MM.1S (cell line): ENCODE measurements at regions not wholly inside any gene's neighbourhood (a gene's known extent, or its start where the extent isn't known, plus 50 kb on each side); places are given as distances from the start of the nearest gene placed in this dataset.

Source experiments
- DNase-seq: peaks from one replicate; pipeline ENCODE4 v3.0.0-alpha.2; 2015
- H2AFZ ChIP-seq: fragments of 300-600 bp; sonication (generic); 2 replicates; pipeline ENCODE4 v1.6.0; 2016; ENCODE audit warnings: antibody characterized with exemption, low read length
- H3F3A ChIP-seq: fragments of 300-600 bp; sonication (generic); 2 replicates; pipeline ENCODE4 v1.6.1; 2016; ENCODE audit warnings: mild to moderate bottlenecking, antibody characterized with exemption, low read length, moderate library complexity, mixed read lengths; ENCODE audit not compliant: insufficient read depth
- H3K27ac ChIP-seq: fragments of 300-600 bp; sonication (generic); 2 replicates; pipeline ENCODE4 v1.5.1; 2016; ENCODE audit warnings: mild to moderate bottlenecking, low read length
- H3K27me3 ChIP-seq: fragments of 300-600 bp; sonication (generic); replicated peaks from 2 replicates; pipeline ENCODE4 v1.6.0; 2016; ENCODE audit warnings: low read length; ENCODE audit not compliant: insufficient read depth
- H3K36me3 ChIP-seq: fragments of 300-600 bp; sonication (generic); replicated peaks from 2 replicates; pipeline ENCODE4 v1.6.1; 2016; ENCODE audit warnings: mild to moderate bottlenecking, low read length, mixed read lengths; ENCODE audit not compliant: insufficient read depth
- H3K4me1 ChIP-seq: fragments of 300-600 bp; sonication (generic); 2 replicates; pipeline ENCODE4 v1.6.1; 2016; ENCODE audit warnings: low read length, mixed read lengths
- H3K4me2 ChIP-seq: fragments of 300-600 bp; sonication (generic); 2 replicates; pipeline ENCODE4 v1.6.0; 2016; ENCODE audit warnings: low read depth, low read length
- H3K4me3 ChIP-seq: fragments of 300-600 bp; sonication (generic); 2 replicates; pipeline ENCODE4 v1.5.1; 2016; ENCODE audit warnings: low read length, mixed read lengths
- H3K79me2 ChIP-seq: fragments of 300-600 bp; sonication (generic); 2 replicates; pipeline ENCODE4 v1.6.1; 2016; ENCODE audit warnings: mixed run types, low read length, mixed read lengths
- H3K9ac ChIP-seq: fragments of 300-600 bp; sonication (generic); 2 replicates; pipeline ENCODE4 v1.6.1; 2016; ENCODE audit warnings: low read length, mixed read lengths
- H3K9me2 ChIP-seq: fragments of 300-600 bp; sonication (generic); replicated peaks from 2 replicates; pipeline ENCODE4 v1.6.1; 2016; ENCODE audit warnings: mild to moderate bottlenecking, low read length, mixed read lengths; ENCODE audit not compliant: insufficient read depth
- H3K9me3 ChIP-seq: fragments of 300-600 bp; sonication (generic); replicated peaks from 2 replicates; pipeline ENCODE4 v1.6.1; 2016; ENCODE audit warnings: mild to moderate bottlenecking, low read length, mixed read lengths; ENCODE audit not compliant: insufficient read depth
- H4K20me1 ChIP-seq: fragments of 300-600 bp; sonication (generic); 2 replicates; pipeline ENCODE4 v1.6.1; 2016; ENCODE audit warnings: mild to moderate bottlenecking, low read length, moderate library complexity, mixed read lengths; ENCODE audit not compliant: insufficient read depth
- EZH2 ChIP-seq: fragments of 300-600 bp; sonication (generic); optimal IDR thresholded peaks from 2 replicates; pipeline ENCODE3; 2017; ENCODE audit warnings: low read depth, mild to moderate bottlenecking, antibody characterized with exemption, low read length, mixed read lengths
- EZH2phosphoT487 ChIP-seq: fragments of 300-600 bp; sonication (generic); IDR thresholded peaks from 2 replicates; pipeline ENCODE4 v1.6.1; 2018; ENCODE audit warnings: antibody characterized with exemption, low read length
- TF ChIP-seq, protein P1 (sequence below): fragments of 300-600 bp; sonication (generic); IDR thresholded peaks from 2 replicates; pipeline ENCODE4 v1.5.1; 2016; ENCODE audit warnings: antibody characterized with exemption, low read length, mixed read lengths

DNA sequence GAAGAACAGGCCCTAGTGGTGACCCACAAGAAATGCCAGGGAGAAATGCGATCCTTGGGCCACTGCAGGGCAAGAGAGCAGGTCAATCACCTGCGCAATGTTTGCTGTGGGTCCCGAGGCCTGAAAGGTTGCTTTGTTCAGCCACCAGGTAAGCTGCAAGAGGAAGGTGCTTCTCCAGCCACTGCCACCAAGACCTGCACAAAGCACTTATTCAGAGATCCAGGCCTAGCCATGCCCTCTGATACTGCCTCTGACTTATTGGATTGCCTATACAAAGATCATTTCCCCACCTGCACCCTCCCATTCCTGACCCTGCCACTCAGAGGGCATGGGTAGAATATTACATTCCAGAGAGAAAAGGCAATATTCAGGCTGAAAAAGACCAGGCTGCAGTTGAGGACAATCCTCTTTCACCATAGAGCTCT, 349.4 kb upstream of the NFIA start:
- no peaks in the 10 kb centered on the region for H4K20me1 ChIP-seq
- no peaks in the 10 kb centered on the region for H3K9me2 ChIP-seq

DNA sequence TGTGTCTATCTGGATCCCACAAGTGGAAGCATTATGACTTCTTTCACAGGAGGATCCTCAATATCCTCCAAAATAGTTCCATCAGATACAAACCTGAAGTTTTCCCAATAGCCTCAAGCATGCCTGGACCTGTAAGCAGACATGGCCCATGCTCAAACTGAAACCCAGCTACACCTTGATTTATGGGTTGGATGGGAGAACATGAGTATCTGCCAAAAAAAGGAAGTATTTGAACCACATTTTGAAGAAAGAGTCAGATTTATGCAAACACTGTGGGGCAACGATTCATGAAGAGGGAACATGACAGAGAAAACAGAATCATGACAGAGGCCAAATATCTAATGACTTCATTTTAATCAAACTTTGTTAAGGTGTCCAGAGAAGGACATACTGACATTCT, 351.0 kb upstream of the NFIA start:
- H3K9me2 ChIP-seq = no peaks in the 10 kb centered on the region
- H3K27ac ChIP-seq = no peak overlapping the region
- no peaks in the 10 kb centered on the region for H3K9me3 ChIP-seq
- H3K27me3 ChIP-seq = no peaks in the 10 kb centered on the region
- H3K36me3 ChIP-seq = no peaks in the 10 kb centered on the region
- H3K4me3 ChIP-seq = no peak overlapping the region
- H3F3A ChIP-seq = no peaks in the 10 kb centered on the region
- no peaks in the 10 kb centered on the region for H3K4me1 ChIP-seq
- H3K79me2 ChIP-seq = no peaks in the 10 kb centered on the region
- no peaks in the 10 kb centered on the region for H4K20me1 ChIP-seq
- TF ChIP-seq EZH2 = no peak
- TF ChIP-seq, protein P1, sequence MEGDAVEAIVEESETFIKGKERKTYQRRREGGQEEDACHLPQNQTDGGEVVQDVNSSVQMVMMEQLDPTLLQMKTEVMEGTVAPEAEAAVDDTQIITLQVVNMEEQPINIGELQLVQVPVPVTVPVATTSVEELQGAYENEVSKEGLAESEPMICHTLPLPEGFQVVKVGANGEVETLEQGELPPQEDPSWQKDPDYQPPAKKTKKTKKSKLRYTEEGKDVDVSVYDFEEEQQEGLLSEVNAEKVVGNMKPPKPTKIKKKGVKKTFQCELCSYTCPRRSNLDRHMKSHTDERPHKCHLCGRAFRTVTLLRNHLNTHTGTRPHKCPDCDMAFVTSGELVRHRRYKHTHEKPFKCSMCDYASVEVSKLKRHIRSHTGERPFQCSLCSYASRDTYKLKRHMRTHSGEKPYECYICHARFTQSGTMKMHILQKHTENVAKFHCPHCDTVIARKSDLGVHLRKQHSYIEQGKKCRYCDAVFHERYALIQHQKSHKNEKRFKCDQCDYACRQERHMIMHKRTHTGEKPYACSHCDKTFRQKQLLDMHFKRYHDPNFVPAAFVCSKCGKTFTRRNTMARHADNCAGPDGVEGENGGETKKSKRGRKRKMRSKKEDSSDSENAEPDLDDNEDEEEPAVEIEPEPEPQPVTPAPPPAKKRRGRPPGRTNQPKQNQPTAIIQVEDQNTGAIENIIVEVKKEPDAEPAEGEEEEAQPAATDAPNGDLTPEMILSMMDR = no peak
- TF ChIP-seq EZH2phosphoT487 = no peak
- H3K9ac ChIP-seq = no peak overlapping the region
- no peak overlapping the region for H2AFZ ChIP-seq
- DNase-seq = no peak
- H3K4me2 ChIP-seq = no peak overlapping the region

More for the DNA sequence above, 349.4 kb upstream of the NFIA start:
- Histone ChIP-seq H3K4me2 (no peak overlapping the region), H3F3A (no peaks in the 10 kb centered on the region), H3K4me1 (no peaks in the 10 kb centered on the region), H3K79me2 (no peaks in the 10 kb centered on the region), H3K4me3 (no peak overlapping the region), H3K9ac (no peak overlapping the region), H3K27ac (no peak overlapping the region), H3K9me3 (no peaks in the 10 kb centered on the region), H2AFZ (no peak overlapping the region), H3K36me3 (no peaks in the 10 kb centered on the region), H3K27me3 (no peaks in the 10 kb centered on the region)
- no peak for DNase-seq
- no peak for TF ChIP-seq EZH2
- TF ChIP-seq, protein P1 = no peak
- no peak for TF ChIP-seq EZH2phosphoT487

DNA sequence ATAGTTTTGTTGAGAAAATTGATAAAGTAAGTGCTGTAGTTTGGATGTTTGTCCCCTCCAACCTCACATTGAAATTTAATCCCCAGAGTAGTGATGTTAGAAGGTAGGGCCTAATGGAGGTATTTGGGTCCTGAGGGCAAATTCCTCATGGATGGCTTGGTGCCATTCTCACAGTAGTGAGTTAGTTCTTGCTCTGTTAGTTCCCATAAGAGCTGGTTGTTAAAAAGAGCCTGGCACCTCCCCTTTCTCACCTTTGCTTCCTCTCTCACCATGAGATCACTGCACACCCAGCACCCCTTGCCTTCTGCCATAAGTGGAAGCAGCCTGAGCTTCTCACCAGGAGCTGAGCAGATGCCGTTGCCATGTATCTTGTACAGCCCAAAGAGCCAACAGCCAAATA, 354.8 kb upstream of the NFIA start:
- no peaks in the 10 kb centered on the region for H3K79me2 ChIP-seq
- no peak overlapping the region for H2AFZ ChIP-seq
- H3K9me3 ChIP-seq = no peaks in the 10 kb centered on the region
- TF ChIP-seq EZH2phosphoT487 = no peak
- no peak for TF ChIP-seq EZH2
- TF ChIP-seq, protein P1 = no peak
- no peak for DNase-seq
- no peaks in the 10 kb centered on the region for H3K9me2 ChIP-seq
- H3K4me2 ChIP-seq = no peak overlapping the region
- no peaks in the 10 kb centered on the region for H3K4me1 ChIP-seq
- H3K27ac ChIP-seq = no peak overlapping the region
- no peak overlapping the region for H3K9ac ChIP-seq
- H3K36me3 ChIP-seq = no peaks in the 10 kb centered on the region
- H4K20me1 ChIP-seq = no peaks in the 10 kb centered on the region
- no peaks in the 10 kb centered on the region for H3K27me3 ChIP-seq
- H3F3A ChIP-seq = no peaks in the 10 kb centered on the region
- H3K4me3 ChIP-seq = no peak overlapping the region
